HG03280 (cell line): ENCODE measurements at regions not wholly inside any gene's neighbourhood (a gene's known extent, or its start where the extent isn't known, plus 50 kb on each side); places are given as distances from the start of the nearest gene placed in this dataset.

Experiments
- ATAC-seq: cut with Tn5 transposase; IDR thresholded peaks from one replicate; pipeline ENCODE4 v1.9.1; 2021; ENCODE audit warnings: mild to moderate bottlenecking, moderate library complexity; ENCODE audit not compliant: unreplicated experiment

GRCh38 chr11:97107604-97108003 is 717.8 kb downstream of the JRKL start:
- ATAC-seq: no peak

- no peak for ATAC-seq
Measured at GRCh38 chr11:97109078-97109477, 719.3 kb downstream of the JRKL start.

DNA sequence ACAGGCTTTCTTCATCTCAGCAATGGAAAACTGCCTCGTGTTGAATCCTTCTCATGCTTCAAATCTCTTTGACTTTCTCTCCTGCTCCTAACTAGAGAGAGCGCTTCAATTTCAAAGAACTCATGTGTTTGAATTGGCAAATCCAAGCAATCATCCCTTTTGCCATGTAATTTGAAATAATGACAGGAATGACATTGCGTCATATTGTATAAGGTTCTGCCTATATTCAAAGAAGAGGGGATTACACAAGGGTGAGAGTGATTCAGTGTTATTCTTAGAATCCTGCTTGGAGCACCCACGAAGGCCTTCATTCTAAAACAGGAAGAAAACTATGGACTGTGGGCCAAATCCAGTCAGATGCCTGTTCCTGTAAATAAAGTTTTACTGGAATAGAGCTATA is 720.6 kb downstream of the JRKL start:
- ATAC-seq: no peak

DNA sequence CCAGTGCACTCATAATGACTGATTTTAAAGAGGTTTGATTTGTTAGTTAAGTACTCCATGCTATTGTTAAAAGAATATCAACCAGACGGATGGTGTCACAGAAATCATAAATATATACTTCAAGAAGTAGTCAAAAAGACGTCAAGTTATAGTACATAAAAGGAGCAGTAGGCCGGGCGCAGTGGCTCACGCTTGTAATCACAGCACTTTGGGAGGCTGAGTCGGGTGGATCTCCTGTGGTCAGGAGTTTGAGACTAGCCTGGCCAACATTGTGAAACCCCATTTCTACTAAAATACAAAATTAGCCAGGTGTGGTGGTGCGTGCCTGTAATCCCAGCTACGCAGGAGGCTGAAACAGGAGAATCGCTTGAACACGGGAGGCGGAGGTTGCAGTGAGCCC is 721.7 kb downstream of the JRKL start:
- ATAC-seq: no peak

DNA sequence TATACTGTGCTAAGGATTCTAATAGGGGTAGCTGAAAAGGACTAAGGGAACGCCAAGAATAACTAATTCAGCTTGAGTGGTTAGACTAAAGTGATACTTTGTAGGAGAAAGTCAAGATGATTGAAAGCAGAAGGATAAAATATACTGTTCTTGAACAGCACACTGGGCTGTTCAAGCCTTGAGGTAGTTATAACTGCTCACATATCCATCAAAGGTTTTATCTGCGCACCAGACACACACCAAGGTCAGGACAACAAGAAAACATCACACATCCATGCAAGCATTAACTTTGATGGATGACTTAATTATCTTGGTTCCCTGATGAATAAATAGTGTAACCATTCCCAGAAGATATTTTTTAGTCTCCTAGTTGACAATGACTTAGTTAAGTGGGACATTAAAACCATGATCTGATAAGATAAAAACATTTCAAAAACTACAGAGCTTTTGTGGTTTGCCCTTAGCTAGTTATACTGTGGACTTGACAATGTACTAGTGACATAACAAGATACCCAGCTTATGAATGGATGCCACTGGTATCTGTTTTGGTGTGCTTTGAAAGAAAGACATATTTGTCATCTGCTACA is 728.9 kb downstream of the JRKL start:
- ATAC-seq: no peak

DNA sequence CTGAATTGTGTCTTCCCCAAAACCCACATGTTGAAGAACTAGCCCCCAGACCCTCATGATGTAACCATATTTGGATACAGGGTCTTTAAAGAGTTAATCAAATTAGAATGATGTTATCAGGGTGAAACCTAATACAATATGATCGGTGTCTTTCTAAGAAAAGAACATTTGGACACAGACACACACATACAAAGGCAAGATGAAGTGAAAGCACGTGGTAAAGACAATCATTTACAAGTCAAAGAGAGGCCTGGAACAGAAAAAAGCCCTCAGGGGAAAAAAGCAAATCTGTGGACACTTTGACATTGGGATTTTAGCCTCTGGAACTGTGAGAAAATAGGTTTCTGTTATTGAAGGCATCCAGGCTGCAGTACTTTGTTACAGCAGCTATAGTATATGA is 733.4 kb downstream of the JRKL start:
- no peak for ATAC-seq

DNA sequence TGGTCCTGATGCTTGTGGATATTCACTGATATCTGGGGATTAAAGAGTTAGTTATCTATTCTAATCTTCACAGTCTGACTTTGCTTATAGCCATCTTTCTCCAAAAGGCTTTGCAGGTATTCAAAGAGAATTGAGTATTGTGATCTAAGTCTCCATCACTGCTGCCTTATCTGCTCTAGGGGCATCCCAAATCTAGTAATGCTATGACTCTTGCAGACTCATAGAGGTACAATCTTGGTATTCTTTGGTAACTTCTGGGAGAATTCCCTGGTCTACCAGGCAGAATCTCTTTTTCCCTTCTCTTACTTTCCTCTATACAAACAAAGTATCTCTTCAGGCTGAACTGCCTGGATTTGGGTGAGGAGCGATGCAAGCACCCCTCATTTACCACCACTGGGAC is 746.3 kb downstream of the JRKL start:
- no peak for ATAC-seq

GRCh38 chr11:97140885-97141494 is 751.2 kb downstream of the JRKL start:
- ATAC-seq: no peak

GRCh38 chr11:97143463-97143862 is 753.6 kb downstream of the JRKL start:
- ATAC-seq: no peak

GRCh38 chr11:97149741-97150140 is 759.9 kb downstream of the JRKL start:
- no peak for ATAC-seq

GRCh38 chr11:97157221-97157740 is 767.5 kb downstream of the JRKL start:
- no peak for ATAC-seq

DNA sequence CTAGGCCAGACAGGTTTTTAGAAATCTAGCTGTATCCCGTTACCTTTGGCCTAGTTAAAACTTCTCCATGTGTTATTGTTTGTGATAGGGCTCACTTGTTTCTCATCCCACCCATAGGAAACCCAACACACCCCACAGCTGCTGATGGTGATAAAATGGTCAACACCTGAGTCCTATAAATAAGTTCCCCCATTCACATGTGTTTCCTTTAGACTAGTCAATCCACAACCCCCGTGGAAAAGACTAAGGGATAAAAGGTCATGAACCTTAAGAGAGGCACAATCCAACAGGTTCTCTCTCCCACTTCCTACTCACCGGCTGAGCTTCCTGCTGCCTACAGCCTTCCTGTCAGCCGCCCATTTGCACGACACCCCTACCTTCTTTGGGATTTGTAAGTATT is 768.4 kb downstream of the JRKL start:
- no peak for ATAC-seq

- ATAC-seq: no peak
Measured at GRCh38 chr11:97163631-97164191, 773.9 kb downstream of the JRKL start.

GRCh38 chr11:97201743-97202612 is 812.2 kb downstream of the JRKL start:
- no peak for ATAC-seq

DNA sequence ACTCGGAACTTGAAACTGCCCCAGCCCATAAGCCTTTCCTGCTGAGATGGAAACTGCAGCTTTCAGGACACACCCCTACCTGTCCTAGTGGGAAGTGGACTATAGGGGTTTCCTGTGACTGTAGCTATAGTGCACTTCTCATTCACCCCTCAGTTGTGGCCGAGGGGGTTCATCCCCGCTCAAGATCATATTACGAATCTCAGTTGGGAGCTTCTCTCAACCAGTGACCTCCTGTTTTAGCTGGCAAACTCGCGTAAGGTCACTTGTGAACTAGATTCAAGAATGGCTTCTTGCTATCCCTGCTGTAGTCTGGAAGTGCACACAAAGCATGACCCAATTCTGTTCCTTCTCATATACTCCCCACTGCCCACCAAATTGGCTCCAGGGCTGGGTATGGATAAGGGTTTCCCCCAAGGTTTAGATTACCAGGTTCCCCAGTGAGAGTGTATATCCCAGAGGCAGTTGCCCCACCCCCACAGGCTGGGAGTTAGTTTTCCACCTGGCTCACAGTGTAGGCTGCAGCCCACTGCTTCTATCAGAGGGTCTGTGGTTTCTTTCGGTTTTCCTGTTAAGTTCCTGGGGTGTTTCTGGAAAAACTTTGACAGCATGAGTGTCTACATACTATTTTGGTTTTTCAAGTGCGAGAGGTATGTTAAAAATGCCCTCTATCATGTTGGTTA is 812.9 kb downstream of the JRKL start:
- ATAC-seq: no peak

DNA sequence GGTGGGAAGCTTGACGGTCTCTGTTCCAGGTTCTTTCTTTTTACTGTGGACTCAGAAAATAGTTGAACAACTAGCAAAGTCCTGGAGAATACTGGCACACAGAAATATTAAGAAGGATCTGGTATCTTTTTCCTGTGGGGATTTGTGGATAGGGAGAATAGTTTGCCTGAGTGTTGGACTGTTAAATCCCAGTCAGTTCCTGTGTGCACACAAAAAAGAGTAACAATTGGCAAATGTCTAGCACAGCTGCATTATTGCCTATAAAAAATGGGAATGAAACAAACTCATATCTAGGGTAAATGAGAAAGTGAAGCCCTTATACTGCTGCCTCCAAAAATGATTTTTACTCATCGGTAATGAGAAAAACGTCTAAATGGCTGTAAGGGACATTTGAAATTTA is 828.2 kb downstream of the JRKL start:
- ATAC-seq: no peak

GRCh38 chr11:97223647-97224046 is 833.8 kb downstream of the JRKL start:
- no peak for ATAC-seq

DNA sequence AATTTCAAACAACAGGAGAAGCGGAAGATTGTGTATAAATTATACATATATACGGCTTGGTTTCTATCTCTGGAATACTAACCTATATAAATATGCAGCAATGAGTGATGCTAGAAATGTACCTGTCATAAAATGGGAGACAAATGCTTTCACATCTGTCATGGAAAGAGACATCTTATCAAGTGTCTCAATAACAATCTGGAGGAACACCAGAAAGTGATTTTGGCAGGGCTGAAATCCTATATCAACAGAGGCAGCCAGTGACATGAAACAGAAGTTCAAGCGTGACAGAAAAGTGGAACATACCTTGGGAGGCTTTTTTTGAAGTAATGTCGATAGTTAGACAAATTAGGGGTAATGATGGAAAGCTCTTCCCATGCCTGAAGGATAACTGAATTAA is 834.6 kb downstream of the JRKL start:
- no peak for ATAC-seq

- no peak for ATAC-seq
Measured at GRCh38 chr11:97225794-97226193, 836.0 kb downstream of the JRKL start.

GRCh38 chr11:97229936-97230335 is 840.1 kb downstream of the JRKL start:
- no peak for ATAC-seq

DNA sequence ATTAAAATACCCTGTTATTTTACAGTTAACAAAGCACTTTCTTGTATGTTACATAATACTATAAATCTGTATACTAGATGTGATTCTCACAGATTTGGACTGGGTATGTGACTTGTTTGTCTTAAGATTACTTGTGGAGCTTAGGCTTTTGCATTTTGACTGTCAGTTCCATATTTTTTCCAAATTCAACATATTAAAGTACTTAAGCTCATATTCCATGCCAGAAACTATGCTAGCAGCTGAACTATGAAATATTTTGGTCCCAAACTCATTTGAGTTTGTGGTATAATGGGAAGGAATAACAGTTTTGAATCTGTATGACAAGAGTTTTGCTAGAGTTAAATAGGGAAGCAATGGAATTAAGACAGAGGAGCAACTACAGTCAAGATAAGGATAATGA is 841.4 kb downstream of the JRKL start:
- no peak for ATAC-seq
